DMS153 treated with DMSO at 0.1 percent for 48 hours (cell line): ENCODE measurements at regions not wholly inside any gene's neighbourhood (a gene's known extent, or its start where the extent isn't known, plus 50 kb on each side); places are given as distances from the start of the nearest gene placed in this dataset.

Experiments used
- DNase-seq: peaks from one replicate; lab custom pipeline; 2025; ENCODE audit not compliant: unreplicated experiment; lab: John Stamatoyannopoulos, UW

GRCh38 chr12:124633365-124634362, 66.3 kb upstream of the NCOR2 start:
- DNase-seq: no peak

GRCh38 chr12:124632519-124632984, 65.1 kb upstream of the NCOR2 start:
- DNase-seq: no peak

- DNase-seq: no peak
Observed at GRCh38 chr12:124631681-124632256, 64.4 kb upstream of the NCOR2 start.

GRCh38 chr12:124630791-124631313, 63.4 kb upstream of the NCOR2 start:
- no peak for DNase-seq

GRCh38 chr12:124629789-124630480, 62.5 kb upstream of the NCOR2 start:
- DNase-seq: no peak

- no peak for DNase-seq
Observed at GRCh38 chr12:124629117-124629516, 61.7 kb upstream of the NCOR2 start.

- no peak for DNase-seq
Observed at GRCh38 chr12:124627956-124628355, 60.5 kb upstream of the NCOR2 start.

- no peak for DNase-seq
Observed at GRCh38 chr12:124626971-124627411, 59.6 kb upstream of the NCOR2 start.

- DNase-seq: no peak
Observed at GRCh38 chr12:124625867-124626675, 58.7 kb upstream of the NCOR2 start.

GRCh38 chr12:124624823-124625222, 57.4 kb upstream of the NCOR2 start:
- no peak for DNase-seq

GRCh38 chr12:124623344-124624035, 56.1 kb upstream of the NCOR2 start:
- no peak for DNase-seq

GRCh38 chr12:124622764-124623163, 55.4 kb upstream of the NCOR2 start:
- DNase-seq: no peak

GRCh38 chr12:124622331-124622730, 54.9 kb upstream of the NCOR2 start:
- DNase-seq: no peak

GRCh38 chr12:124621296-124621660, 53.9 kb upstream of the NCOR2 start:
- DNase-seq: no peak

- DNase-seq: no peak
Observed at GRCh38 chr12:124620606-124621295, 53.3 kb upstream of the NCOR2 start.

- DNase-seq: no peak
Observed at GRCh38 chr12:124618291-124618902, 51.0 kb upstream of the NCOR2 start.

- peak; percentile 39 for DNase-seq
Observed at GRCh38 chr12:124617615-124618014, 50.2 kb upstream of the NCOR2 start.
